H9 (cell line): ENCODE measurements at regions not wholly inside any gene's neighbourhood (a gene's known extent, or its start where the extent isn't known, plus 50 kb on each side); places are given as distances from the start of the nearest gene placed in this dataset.

ENCODE experiments used
- DNase-seq: peaks from one replicate; pipeline ENCODE4 v3.0.0-alpha.2; 2017
- H2AFZ ChIP-seq: one replicate; pipeline ENCODE4 v1.6.1; 2013; ENCODE audit warnings: mild to moderate bottlenecking, low read length, control low read depth, moderate library complexity
- H2AK5ac ChIP-seq: 2 replicates; pipeline ENCODE4 v1.6.1; 2013; ENCODE audit warnings: low read length, control low read depth, mixed read lengths; ENCODE audit not compliant: insufficient read length
- H2BK120ac ChIP-seq: one replicate; pipeline ENCODE4 v1.6.1; 2013; ENCODE audit warnings: low read depth, mild to moderate bottlenecking, low read length, control low read depth, inconsistent platforms; ENCODE audit not compliant: poor library complexity, severe bottlenecking
- H2BK12ac ChIP-seq: 2 replicates; pipeline ENCODE4 v1.6.1; 2013; ENCODE audit warnings: low read length, control low read depth, mixed read lengths, low read depth; ENCODE audit not compliant: insufficient read length
- H2BK15ac ChIP-seq: 2 replicates; pipeline ENCODE4 v1.6.1; 2013; ENCODE audit warnings: low read depth, low read length, control low read depth
- H2BK20ac ChIP-seq: one replicate; pipeline ENCODE4 v1.6.1; 2013; ENCODE audit warnings: low read depth, mild to moderate bottlenecking, low read length, control low read depth, inconsistent platforms; ENCODE audit not compliant: poor library complexity, severe bottlenecking
- H2BK5ac ChIP-seq: 2 replicates; pipeline ENCODE4 v1.6.1; 2013; ENCODE audit warnings: low read length, control low read depth, mixed read lengths; ENCODE audit not compliant: insufficient read length
- H3K14ac ChIP-seq: 2 replicates; pipeline ENCODE4 v1.6.1; 2013; ENCODE audit warnings: low read length, control low read depth; ENCODE audit not compliant: insufficient read depth
- H3K18ac ChIP-seq: 2 replicates; pipeline ENCODE4 v1.6.1; 2013; ENCODE audit warnings: low read depth, mild to moderate bottlenecking, mixed read lengths, low read length, control low read depth; ENCODE audit not compliant: insufficient read length
- H3K23ac ChIP-seq: 2 replicates; pipeline ENCODE4 v1.6.1; 2013; ENCODE audit warnings: low read length, control low read depth, mixed read lengths, low read depth; ENCODE audit not compliant: insufficient read length
- H3K23me2 ChIP-seq: 2 replicates; pipeline ENCODE4 v1.6.1; 2013; ENCODE audit warnings: low read depth, mild to moderate bottlenecking, mixed read lengths, low read length, control low read depth; ENCODE audit not compliant: insufficient read length, poor library complexity, severe bottlenecking
- H3K27ac ChIP-seq: 2 replicates; pipeline ENCODE4 v1.5.1; 2013; ENCODE audit warnings: low read length, control low read depth, mixed read lengths, low read depth; ENCODE audit not compliant: insufficient read length
- H3K27me3 ChIP-seq: 2 replicates; pipeline ENCODE4 v1.6.1; 2013; ENCODE audit warnings: low read length, control low read depth, inconsistent platforms; ENCODE audit not compliant: insufficient read depth
- H3K4ac ChIP-seq: 2 replicates; pipeline ENCODE4 v1.6.1; 2013; ENCODE audit warnings: low read depth, mild to moderate bottlenecking, control low read depth, inconsistent platforms, low read length, moderate library complexity
- H3K4me1 ChIP-seq: 2 replicates; pipeline ENCODE4 v1.6.1; 2013; ENCODE audit warnings: low read length, control low read depth, inconsistent platforms; ENCODE audit not compliant: insufficient read depth
- H3K4me2 ChIP-seq: 2 replicates; pipeline ENCODE4 v1.6.1; 2013; ENCODE audit warnings: low read length, control low read depth, mixed read lengths; ENCODE audit not compliant: insufficient read length, insufficient read depth
- H3K56ac ChIP-seq: 2 replicates; pipeline ENCODE4 v1.6.1; 2013; ENCODE audit warnings: low read depth, mild to moderate bottlenecking, mixed read lengths, low read length, control low read depth; ENCODE audit not compliant: insufficient read length
- H3K79me1 ChIP-seq: 2 replicates; pipeline ENCODE4 v1.6.1; 2013; ENCODE audit warnings: low read depth, mild to moderate bottlenecking, moderate library complexity, low read length, control low read depth, inconsistent platforms; ENCODE audit not compliant: insufficient read depth, poor library complexity, severe bottlenecking
- H3K79me2 ChIP-seq: 2 replicates; pipeline ENCODE4 v1.6.1; 2013; ENCODE audit warnings: low read length, control low read depth, inconsistent platforms; ENCODE audit not compliant: insufficient read depth
- H3K9ac ChIP-seq: 2 replicates; pipeline ENCODE4 v1.6.1; 2013; ENCODE audit warnings: low read length, control low read depth, mixed read lengths; ENCODE audit not compliant: insufficient read length; ENCODE audit errors: extremely low read depth
- H3K9me3 ChIP-seq: one replicate; pipeline ENCODE4 v1.6.1; 2013; ENCODE audit warnings: low read depth, low read length, inconsistent platforms; ENCODE audit not compliant: control insufficient read depth
- H3T11ph ChIP-seq: one replicate; pipeline ENCODE4 v1.6.1; 2013; ENCODE audit warnings: mild to moderate bottlenecking, low read length, control low read depth, inconsistent platforms
- H4K20me1 ChIP-seq: one replicate; pipeline ENCODE4 v1.6.1; 2013; ENCODE audit not compliant: control insufficient read depth, insufficient read length, insufficient read depth
- H4K5ac ChIP-seq: 2 replicates; pipeline ENCODE4 v1.6.1; 2013; ENCODE audit warnings: low read depth, mild to moderate bottlenecking, mixed read lengths, low read length, control low read depth; ENCODE audit not compliant: insufficient read length
- H4K8ac ChIP-seq: replicated peaks from 2 replicates; pipeline ENCODE4 v1.6.1; 2013; ENCODE audit warnings: low read length, control low read depth, mixed read lengths, low read depth; ENCODE audit not compliant: insufficient read length
- H4K91ac ChIP-seq: 2 replicates; pipeline ENCODE4 v1.6.1; 2013; ENCODE audit warnings: low read depth, mild to moderate bottlenecking, moderate library complexity, mixed read lengths, low read length, control low read depth; ENCODE audit not compliant: insufficient read length
- H3K27ac Mint-ChIP-seq, 3 experiments: 2 replicates in 2 of 3; 3 replicates in 1 of 3; pipeline ENCODE4 v1.8.0; 2020 to 2021; ENCODE audit warnings: mixed read lengths in 3 of 3, mild to moderate bottlenecking in 1 of 3, moderate library complexity in 1 of 3
- H3K27me3 Mint-ChIP-seq: 2 replicates; pipeline ENCODE4 v1.8.0; 2021; ENCODE audit warnings: low read depth, mild to moderate bottlenecking, moderate library complexity, mixed read lengths
- H3K36me3 Mint-ChIP-seq, 3 experiments: 2 replicates in 2 of 3; 3 replicates in 1 of 3; pipeline ENCODE4 v1.8.0; 2020 to 2021; ENCODE audit warnings: low read depth in 3 of 3, mixed read lengths in 3 of 3; ENCODE audit not compliant: insufficient read depth in 1 of 3
- H3K4me1 Mint-ChIP-seq, 2 experiments: 2 replicates each; pipeline ENCODE4 v1.8.0; 2020; ENCODE audit warnings: mixed read lengths in 2 of 2
- H3K4me3 Mint-ChIP-seq, 2 experiments: 2 replicates in 1 of 2; 3 replicates in 1 of 2; pipeline ENCODE4 v1.8.0; 2020 to 2021; ENCODE audit warnings: mild to moderate bottlenecking in 2 of 2, mixed read lengths in 2 of 2, moderate library complexity in 1 of 2
- H3K9me3 Mint-ChIP-seq, 2 experiments: 2 replicates in 1 of 2; 3 replicates in 1 of 2; pipeline ENCODE4 v1.8.0; 2020; ENCODE audit warnings: mild to moderate bottlenecking in 2 of 2, mixed read lengths in 2 of 2, moderate library complexity in 1 of 2
- CTCF ChIP-seq: fragments of 200-600 bp; sonication (generic); conservative IDR thresholded peaks from 3 replicates; pipeline ENCODE4 v1.8.0; 2021; ENCODE audit warnings: antibody characterized with exemption, mild to moderate bottlenecking
- WGBS: extraction: QIAGEN DNeasy Blood & Tissue Kit; methylation state at CpG from one replicate; pipeline ENCODE4 v1.1.7; 2013; ENCODE audit warnings: missing lambda C conversion rate, low lambda C conversion rate, mixed read lengths; ENCODE audit not compliant: insufficient read length; ENCODE audit errors: extremely low coverage; 5-methylcytosine and 5-hydroxymethylcytosine counted together

DNA sequence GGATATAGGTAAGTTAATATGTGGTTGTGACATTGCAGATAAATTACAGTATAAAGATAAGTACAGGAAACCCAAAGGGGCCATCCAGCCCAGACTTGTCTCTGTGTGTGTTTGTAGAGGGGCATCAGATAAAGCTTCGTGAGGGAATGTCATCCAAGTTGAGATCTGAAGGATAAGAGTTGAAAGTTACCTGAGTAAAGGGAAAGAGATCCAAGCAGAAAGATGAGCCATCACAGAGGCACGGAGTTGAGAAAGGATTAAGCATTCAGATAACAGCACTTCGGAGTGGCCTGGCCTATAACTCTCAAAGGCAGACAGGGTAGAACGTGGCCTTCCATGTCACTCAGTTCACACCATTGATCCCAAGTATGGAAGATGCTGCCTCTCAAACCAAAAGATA is 749.1 kb downstream of the ADGRL2 start:
- no peaks in the 10 kb centered on the region for H3K27me3 Mint-ChIP-seq
- no peak overlapping the region for H4K5ac ChIP-seq
- no peak for DNase-seq
- H3K23me2 ChIP-seq: no peaks in the 10 kb centered on the region
- peaks cover 0 to 2% of the 10 kb centered on the region in 2 experiments; a peak in 2 of 5 replicates for H3K9me3 Mint-ChIP-seq
- H2BK5ac ChIP-seq: no peak overlapping the region
- H4K91ac ChIP-seq: no peak overlapping the region
- no peak overlapping the region for H2BK120ac ChIP-seq
- no peak overlapping the region for H3K23ac ChIP-seq
- no peak overlapping the region for H3K14ac ChIP-seq
- H3K4ac ChIP-seq: no peak overlapping the region
- no peaks in the 10 kb centered on the region for H4K20me1 ChIP-seq
- no CpG with 5 or more reads among the region's 4 CpGs for WGBS
- H2AFZ ChIP-seq: no peak overlapping the region
- H3K56ac ChIP-seq: no peak overlapping the region
- H3K79me2 ChIP-seq: no peaks in the 10 kb centered on the region
- H2AK5ac ChIP-seq: no peak overlapping the region
- no peaks in the 10 kb centered on the region for H3K79me1 ChIP-seq
- no peak overlapping the region for H3K9ac ChIP-seq
- H3K4me2 ChIP-seq: no peak overlapping the region
- H3K4me1 Mint-ChIP-seq: no peaks in the 10 kb centered on the region
- H2BK12ac ChIP-seq: no peak overlapping the region
- no peak overlapping the region for H3K27ac ChIP-seq
- H3K27me3 ChIP-seq: no peaks in the 10 kb centered on the region
- no peak overlapping the region for H3T11ph ChIP-seq
- no peak overlapping the region for H4K8ac ChIP-seq
- no peaks in the 10 kb centered on the region for H3K4me1 ChIP-seq
- no peak overlapping the region for H2BK15ac ChIP-seq
- H3K18ac ChIP-seq: no peak overlapping the region
- H3K9me3 ChIP-seq: no peaks in the 10 kb centered on the region
- no peaks in the 10 kb centered on the region for H3K36me3 Mint-ChIP-seq
- no peak for TF ChIP-seq CTCF
- no peak overlapping the region for H2BK20ac ChIP-seq
- no peak overlapping the region for H3K27ac Mint-ChIP-seq
- H3K4me3 Mint-ChIP-seq: no peak overlapping the region
